Head of caudate nucleus (tissue), 42 donors: ENCODE measurements at regions not wholly inside any gene's neighbourhood (a gene's known extent, or its start where the extent isn't known, plus 50 kb on each side); places are given as distances from the start of the nearest gene placed in this dataset.
A peak's percentile ranks its signal among the peaks of the same experiment; 100 is the strongest.
"Not testable (repeated sequence)": the region's sequence is repeated elsewhere in the genome, so short reads cannot be mapped to it uniquely, and the experiment has no call there.

ENCODE experiments used
- DNase-seq, 42 donors: peaks; one replicate each; pipeline versions ENCODE4 v3.0.0 to v3.0.0-alpha.2; 2020 to 2021; ENCODE audit warnings: mixed read lengths in 7 of 42
- intact Hi-C: fragments of 100-400 bp; cut with DNase I; formaldehyde crosslinking; loops from one replicate; pipeline ENCODE4 v1.15.0; 2022

DNA sequence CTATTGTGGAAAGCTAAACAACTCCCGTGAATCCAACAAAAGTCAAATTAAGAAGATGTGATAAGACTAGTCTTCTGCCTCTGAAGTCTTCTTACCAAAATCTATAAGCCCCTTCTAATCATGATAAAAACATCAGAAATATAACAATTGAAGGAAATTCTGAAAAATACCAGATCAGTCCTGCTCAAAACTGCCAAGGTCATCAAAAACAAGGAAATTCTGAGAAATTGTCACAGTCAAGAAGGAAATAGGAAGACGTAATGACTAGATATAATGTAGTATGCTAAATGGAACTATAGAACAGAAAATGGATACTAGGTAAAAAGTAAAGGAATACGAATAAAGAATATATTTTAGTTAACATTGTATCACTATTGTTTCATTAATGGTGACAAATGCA lies 314.0 kb downstream of the TMX3 start:
- no peak for DNase-seq
- intact Hi-C loops = no loop called here

DNA sequence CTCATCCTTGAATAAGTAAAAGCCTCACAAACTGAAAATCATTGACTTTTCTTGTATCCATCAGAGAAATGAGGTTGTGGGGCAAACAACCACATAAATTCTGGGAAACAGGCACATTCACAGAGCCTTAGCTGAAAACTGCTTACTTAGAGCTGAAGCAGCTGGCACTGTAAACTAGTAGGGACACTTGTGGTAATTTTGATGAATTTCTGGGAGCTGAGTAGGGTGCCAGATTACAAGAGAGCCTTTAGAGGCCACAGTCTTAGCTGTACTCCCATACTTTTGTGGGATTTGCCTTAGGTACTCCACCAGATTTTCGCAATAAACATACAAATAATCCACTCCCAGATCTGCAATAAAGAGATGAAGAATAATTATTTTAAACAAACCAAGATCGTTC lies 315.2 kb downstream of the TMX3 start:
- intact Hi-C loops = no loop called here
- no peak for DNase-seq

DNA sequence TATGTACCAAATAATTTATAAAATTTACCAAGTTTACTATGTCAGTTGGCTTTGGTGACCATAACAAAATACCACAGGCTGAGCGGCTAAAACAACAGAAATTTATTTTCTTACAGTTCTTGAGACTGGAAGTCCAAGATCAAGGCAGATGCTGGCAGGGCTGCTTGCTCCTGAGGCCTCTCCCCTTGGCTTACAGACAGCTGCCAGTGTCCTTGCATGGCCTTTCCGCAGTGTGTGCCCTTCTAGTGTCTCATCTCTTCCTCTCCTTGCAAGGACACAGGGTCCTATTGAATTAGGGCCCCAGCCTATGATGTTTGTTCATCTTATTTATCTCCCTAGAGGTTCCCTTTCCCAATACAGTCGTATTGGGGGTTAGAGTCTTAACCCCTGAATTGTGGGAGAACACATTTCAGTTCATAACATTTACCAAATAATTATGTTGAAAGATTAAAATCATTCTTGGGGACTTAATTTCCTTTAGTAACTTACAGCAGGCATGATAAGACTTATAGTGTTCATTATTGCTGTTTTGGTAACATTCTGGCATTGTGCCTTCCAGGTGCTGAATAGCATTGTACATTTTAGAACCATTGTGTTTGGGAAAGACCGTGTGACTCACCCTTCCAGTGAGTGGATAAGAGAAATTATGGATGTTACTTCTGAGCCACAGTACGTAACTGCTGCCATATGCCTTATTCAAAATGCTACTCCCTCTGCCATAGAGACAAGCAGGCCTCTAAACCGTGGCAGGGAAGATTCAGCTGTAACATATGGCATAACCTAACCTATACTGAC lies 317.5 kb downstream of the TMX3 start:
- intact Hi-C loops = no loop called here
- DNase-seq = no peak

DNA sequence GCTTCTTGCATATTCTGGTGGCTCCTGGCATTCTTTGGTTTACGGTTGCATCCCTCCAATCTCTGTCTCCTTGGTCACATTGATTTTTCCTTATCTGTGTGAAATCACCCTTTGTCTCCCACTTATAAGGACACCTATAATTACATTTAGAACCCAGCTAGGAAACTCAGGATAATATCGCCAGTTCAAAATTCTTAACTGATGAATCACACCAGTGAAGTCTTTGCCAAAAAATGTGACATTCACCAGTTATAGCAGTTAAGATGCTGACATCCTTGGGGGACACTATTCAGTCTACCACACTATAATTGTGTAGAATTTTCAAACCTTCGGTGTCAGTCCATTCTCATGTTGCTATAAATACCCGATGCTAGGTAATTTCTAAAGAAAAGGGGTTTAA lies 320.2 kb downstream of the TMX3 start:
- DNase-seq = no peak
- intact Hi-C loops = no loop called here

DNA sequence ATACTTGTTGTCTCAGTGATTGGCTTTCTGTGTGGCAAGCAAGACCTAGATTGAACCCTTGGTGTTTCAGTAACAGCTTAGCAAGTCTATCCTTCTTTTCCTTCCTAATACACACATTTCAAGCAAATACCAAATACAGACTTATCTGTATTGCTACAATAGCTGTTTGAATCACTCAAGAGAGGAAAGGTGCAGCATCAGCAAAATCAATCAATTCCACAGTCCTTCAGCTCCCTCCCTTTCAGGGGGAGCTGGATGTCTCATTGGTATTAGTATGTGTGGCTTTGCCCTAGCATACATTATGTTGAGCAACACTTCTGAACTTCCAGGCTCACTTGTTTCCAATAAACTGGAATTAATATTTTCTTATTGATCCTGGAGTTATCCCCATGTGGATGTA lies 323.1 kb downstream of the TMX3 start:
- intact Hi-C loops = no loop called here
- DNase-seq = no peak

DNA sequence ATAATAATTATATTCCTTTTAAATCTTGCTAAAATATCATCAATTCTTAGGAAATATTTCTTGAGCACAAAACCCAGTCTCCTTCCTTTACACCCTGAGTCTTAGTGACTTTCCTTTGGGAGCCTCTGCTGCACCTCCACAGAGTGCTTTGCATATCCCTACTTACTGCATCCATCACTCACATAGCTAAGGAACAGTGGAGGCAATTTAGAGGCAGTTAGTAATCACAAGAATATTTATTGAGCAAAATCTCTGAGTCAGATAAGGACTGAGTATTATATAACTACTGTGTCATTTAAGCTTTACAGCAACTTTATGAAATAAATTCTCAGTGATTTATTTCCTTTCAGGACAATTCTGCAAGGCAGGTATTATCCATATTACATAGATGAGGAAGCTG lies 327.7 kb downstream of the TMX3 start:
- peak in 22 of 42 donors; percentile 4 to 70 (median 31) for DNase-seq
- intact Hi-C loops = no loop called here

DNA sequence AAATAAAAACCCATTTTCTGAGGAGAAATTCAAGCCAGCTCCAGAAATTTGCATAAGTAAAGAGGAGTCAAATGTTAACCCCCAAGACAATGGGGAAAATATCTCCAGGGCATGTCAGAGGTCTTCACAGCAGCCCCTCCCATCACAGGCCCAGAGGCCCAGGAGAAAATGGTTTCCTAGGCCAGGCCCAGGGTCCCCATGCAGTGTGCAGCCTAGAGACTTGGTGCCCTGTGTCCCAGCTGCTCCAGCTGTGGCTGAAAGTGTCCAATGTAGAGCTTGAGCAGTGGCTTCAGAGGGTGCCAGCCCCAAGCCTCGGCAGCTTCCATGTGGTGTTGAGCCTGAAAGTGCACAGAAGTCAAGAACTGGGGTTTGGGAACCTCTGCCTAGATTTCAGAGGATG lies 330.9 kb downstream of the TMX3 start:
- DNase-seq, intact Hi-C loops: not testable (repeated sequence)

DNA sequence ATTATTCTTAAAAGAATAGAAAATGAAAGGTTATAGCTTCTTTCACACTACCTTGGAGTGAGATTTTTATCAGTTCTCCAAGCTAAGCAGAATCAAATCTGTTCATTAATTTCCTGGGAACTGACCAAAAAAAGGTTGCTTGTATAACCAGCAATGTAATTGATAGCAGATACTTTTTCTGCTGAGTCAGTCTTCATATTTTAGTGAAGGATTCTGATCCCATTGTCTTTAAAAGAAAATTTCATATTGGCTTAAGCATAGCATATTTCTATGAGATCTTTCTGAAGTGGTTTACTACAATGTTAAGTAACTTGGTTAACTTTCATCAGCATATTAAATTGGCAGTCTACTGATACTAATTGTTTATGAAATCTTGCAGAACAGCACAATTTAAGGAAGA lies 338.0 kb downstream of the TMX3 start:
- intact Hi-C loops = no loop called here
- no peak for DNase-seq

DNA sequence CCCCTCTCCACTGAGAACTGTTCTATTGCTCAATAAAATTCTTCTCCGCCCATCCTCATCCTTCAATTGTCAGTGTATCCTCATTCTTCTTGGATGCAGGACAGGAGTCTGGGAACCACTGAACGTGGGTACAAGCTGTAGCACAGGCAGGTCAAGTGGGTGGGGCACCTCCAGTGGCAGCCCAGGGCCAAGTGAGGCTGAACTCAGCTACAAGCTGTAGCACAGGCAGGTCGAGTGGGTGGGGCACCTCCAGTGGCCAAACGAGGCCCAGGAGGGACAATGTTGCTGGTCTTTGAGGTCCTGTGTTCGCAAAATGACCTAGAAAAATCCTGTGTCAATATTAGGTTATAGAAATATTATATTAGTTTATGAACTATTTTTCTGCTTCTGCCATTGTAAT lies 352.0 kb downstream of the TMX3 start:
- intact Hi-C loops = no loop called here
- no peak for DNase-seq

DNA sequence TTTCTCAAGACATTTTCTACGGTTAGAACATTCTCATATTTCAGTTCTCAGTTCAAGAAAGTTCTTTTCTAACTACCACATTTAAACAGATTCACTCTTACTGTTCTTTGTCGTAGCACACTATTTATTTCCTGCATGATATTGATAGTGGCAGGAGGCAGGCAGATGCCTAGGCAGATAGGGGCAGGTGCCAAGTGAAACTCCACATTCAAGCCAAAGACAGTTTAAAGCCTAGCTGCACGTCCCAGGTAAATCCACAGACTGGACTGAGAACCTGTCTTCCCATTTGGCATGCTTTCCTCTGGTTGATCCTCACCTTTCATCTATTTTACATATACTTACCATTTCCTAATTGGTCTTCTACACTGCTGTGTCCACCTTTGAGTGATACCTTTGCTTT lies 359.3 kb downstream of the TMX3 start:
- intact Hi-C loops = no loop called here
- DNase-seq = no peak

DNA sequence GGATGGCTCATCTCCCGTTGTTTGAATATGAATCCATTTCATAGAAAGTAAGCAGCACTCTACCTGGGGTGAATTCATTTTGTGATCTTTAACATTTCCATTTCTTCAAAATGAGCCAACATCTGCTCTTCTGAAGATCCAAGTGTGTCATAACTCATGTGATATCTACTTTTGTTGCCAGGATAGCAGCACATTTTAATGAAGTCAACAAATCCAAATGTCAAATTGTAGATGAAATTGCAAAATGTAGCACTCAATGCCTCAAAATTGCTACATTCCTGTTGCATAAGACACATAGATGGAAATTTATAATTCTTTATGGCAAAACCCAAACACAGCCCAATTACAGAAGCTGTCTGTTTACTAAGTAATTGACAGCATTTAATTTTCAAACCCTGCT lies 360.7 kb downstream of the TMX3 start:
- intact Hi-C loops = no loop called here
- no peak for DNase-seq

DNA sequence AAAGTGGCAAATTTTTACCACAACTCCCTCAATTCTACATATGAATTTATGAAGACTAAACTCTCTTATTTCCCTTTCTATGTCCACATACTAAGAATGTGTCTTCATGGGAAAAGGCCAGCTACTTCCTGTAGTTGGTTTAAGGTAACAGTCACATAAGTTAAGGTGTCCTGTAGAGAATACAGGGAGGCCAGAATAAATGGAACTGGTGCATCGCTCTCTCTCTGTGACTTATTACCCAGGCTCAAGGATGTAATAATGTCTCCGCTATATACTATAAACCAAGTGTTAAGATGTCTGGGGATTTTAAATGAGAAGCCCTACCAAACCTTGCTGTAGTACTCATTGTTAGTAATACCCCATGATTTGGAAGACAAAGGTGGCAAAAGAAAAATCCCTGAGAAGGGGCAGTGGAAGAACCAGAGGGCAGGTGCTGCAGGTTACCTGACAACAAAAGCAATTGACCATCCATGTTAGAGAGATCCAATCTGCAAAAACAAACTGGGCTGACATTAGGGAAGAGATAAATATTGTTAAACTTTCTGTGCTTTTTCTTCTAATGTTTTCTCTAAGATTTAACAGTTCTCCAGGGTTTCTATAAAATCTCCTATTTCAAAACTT lies 372.8 kb downstream of the TMX3 start:
- intact Hi-C loops = no loop called here

DNA sequence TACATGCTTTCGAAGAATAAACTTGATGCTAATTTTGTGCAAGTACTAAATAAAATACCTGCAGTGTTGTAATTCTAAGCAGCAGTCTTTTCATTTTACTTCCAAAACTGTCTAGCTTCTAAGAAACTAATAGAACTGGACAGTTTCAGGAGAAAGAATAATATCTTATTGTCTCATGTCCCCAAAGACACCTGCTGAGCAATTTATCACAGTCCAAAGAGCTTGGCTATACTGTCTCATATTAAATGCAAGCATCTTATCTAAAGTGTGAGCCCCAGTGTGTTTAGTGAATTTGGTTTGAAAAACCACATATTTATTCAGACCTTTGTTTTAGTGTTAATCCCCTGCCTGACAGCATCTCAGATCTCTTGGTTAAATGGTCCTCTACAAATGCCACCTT lies 374.3 kb downstream of the TMX3 start:
- no peak for DNase-seq
- intact Hi-C loops = no loop called here

More for the DNA sequence above, 372.8 kb downstream of the TMX3 start:
- no peak for DNase-seq

DNA sequence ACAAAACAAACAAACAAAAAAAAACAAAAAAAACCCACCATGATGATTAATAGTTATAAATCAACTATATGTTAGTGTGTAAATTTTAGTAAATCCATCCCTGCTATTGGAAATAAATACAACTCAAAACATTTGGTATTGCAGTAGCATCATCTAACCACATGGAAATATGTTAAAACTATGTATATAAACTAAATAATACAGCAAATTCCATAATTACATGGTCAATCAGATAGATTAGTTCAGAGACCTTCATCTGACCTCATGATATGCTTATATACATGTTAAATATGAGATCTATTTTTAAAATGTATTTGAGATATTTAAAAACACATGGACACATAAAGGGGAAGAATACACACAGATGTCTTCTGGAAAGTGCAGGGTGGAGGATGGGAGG lies 384.2 kb downstream of the TMX3 start:
- no peak for DNase-seq
- intact Hi-C loops = no loop called here

DNA sequence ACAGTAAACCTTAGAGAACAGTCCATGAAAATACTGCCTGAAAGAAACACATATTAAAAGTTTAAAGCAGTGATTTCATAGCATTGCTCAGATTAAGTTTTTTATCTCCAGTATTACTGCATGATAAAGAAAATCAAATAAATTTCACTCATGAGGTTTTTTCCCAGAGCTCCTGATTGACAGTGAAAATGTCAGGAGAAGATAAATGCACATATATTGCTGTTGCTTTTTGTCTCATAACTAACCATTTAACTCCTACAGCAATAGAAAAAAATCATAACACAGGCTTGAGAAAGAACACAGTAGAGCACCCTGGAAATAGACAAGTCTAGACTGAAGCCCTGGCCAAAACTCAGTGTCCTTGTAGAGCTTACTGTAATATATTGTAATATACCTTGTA lies 391.0 kb downstream of the TMX3 start:
- DNase-seq = no peak
- intact Hi-C loops = no loop called here

DNA sequence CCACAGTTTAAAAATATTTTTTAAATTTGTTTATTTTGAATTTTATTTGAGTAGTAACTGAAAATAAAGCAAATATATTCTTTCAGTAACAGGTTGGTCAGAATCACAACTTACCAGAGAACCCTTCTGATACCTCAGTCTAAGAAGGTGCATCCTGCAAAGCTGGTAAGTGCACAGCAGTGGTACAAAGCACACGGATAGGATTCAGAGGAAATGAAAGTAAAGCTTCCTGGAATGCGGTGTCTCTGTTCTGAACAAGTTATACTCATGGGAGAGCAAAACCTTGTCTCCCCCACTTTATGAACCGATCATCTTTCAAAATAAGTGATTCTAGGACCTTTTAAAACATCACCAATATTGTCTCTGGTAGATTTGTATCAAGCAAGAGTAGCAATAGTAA lies 398.3 kb downstream of the TMX3 start:
- no peak for DNase-seq
- intact Hi-C loops = no loop called here

DNA sequence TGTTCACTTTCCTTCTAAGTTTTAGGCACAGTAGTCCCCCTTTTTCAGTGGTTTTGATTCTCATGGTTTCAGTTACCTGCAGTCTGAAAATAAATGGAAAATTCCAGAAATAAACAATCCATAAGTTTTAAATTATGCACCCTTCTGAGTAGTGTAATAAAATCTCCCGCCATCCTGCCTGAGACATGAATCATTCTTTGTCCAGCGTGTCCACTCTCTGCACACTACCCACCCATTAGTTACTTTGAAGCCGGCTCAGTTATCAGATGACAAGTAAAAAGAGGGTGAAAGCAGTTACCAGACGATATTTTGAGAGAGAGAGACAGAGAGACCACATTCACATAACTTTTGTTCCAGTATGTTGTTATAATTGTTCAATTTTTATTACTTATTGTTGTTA lies 400.5 kb downstream of the TMX3 start:
- intact Hi-C loops = no loop called here
- DNase-seq = no peak

DNA sequence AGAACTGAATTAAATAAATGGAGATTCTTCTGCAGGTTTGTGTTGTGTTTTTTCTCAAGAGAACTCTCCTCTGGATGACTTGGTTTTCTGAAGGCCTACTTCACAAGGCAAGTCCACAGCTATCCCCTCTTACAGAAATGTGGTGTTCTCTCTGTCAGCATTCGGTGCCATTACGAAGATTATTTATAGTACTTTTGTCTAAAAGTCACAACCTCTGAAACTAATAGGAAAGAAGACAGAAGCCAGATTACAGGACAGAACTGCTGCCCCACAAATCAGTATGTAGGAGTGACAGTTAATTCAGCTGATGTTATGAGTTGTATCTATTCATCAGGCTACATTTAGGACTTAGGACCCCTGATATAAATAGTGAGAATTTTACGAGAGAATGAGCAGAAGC lies 413.5 kb downstream of the TMX3 start:
- intact Hi-C loops = no loop called here
- DNase-seq = no peak

DNA sequence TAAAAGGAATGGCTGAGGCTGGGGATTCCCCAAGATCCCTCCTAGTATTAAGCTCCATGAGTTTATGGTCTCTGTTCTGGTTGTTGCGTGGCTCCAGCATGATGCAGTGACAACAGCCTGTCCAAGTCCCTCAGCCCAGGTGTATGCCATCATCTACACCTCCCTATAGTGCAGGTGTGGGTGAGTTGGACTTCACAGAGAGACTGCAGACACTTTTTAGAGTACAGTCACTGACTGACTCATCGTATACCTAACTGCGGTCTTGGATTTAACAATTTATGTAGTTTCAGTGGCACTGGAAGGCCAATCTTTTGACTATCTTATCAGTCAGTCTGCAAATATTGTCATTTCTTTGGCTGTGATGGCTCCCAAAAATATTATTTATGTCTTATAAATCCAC lies 415.0 kb downstream of the TMX3 start:
- DNase-seq = no peak
- intact Hi-C loops = no loop called here

DNA sequence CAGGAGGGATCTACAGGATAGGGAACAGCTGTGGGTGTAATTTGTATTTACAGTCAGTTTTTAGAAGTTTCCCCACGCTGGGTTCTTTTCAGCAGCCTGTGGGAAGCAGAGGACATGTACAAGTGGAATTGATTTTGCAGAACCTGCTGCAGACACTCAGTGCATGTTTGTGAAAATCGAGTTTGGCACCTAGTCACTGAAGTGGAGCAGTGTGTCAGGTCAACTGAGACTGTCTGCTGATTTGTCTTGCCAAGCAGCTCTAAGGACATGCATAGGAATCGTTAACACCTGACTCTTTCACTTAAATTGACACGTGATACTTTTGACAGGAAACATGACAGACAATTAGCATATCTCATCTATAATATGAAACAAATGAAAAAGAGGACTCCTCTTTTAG lies 416.6 kb downstream of the TMX3 start:
- intact Hi-C loops = no loop called here
- peak in 18 of 42 donors; percentile 6 to 53 (median 18) for DNase-seq

DNA sequence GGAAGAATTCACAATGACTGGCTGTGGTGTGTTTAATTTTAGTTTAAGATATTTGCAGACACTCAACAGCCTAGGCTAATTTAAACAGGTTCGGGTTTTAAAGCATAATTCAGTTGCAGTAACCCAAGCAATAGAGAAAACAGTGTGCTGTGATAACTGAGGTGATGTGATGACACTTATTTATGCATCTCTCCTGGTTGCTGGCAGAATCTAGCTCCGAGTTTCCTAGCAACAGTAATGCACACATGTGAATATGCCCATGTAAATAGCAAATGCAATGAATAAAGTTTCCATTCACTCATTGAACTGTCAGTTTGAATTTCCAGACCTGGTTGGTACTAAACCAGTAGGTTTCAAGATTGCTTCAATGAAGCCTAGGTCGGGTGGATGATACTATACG lies 426.5 kb downstream of the TMX3 start:
- intact Hi-C loops = no loop called here
- DNase-seq = no peak
